ENCODE measurements at regions not wholly inside any gene's neighbourhood (a gene's known extent, or its start where the extent isn't known, plus 50 kb on each side); places are given as distances from the start of the nearest gene placed in this dataset.
"Not testable (repeated sequence)": the region's sequence is repeated elsewhere in the genome, so short reads cannot be mapped to it uniquely, and the experiment has no call there.

DNA sequence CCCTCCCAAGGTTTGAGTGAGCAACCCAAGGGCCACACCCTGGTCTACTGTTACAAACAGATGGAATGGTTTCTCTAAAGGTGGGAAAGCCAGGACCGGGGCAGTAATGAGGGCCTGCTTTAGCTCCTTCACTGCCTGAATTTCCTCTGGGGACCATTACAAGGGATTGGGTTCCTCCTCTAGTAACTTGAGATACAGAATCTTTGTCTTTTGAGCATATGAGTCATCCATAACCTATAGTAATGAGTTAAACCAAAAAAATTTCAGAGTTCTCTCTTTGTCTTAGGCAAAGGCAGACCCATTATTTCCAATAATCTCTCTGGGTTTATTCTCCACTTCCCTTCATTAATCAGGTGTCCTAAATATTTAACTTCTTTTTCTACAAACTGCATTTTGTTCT is 618.8 kb downstream of the HINT1 start:
- DNase-seq, result no peak

DNA sequence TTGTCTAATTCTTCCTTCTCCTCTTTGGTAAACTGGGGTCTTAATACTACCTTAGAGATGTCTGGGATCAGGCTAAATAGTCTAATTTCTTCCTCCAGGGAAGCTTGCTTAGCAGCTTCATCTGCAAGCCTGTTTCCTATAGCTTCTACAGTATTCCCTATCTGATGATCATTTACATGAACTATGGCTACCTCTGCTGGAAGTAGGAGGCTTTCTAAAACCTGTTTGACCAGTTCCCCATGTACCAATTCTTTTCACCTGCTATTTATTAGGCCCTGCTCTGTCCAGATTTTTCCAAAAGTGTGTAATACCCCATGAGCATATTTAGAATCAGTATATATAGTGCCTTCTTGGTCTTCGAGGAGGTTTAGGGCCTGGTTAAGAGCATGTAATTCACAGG is 619.8 kb downstream of the HINT1 start:
- DNase-seq, result no peak

DNA sequence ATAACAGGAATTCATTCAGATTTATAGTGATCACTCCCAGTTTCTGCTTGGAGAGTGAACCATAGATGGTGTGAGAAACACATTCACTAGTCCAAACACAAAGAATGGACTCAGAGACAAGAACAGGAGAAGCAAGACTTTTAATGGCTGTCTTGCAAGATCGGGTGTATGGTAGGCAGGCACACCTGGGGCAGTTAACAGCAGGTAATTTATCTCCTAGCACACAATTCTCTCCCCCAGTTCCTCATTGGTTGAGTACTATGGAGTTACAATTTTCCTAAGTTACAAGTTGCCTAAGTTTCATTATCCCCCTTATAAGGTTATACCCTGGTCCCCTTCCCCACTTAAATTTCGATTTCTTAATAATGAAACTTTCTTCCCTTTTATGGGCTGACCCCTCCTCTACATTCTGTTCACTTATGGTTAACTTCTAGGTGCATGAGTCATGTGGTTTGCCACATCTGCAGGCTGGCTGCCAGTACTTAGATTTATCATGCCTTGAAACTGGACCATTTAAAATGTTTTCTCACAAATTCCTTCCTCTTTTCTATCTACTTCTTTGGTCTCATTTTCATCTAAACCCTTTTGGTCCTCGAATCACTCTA is 623.3 kb downstream of the HINT1 start:
- no peak for DNase-seq

DNA sequence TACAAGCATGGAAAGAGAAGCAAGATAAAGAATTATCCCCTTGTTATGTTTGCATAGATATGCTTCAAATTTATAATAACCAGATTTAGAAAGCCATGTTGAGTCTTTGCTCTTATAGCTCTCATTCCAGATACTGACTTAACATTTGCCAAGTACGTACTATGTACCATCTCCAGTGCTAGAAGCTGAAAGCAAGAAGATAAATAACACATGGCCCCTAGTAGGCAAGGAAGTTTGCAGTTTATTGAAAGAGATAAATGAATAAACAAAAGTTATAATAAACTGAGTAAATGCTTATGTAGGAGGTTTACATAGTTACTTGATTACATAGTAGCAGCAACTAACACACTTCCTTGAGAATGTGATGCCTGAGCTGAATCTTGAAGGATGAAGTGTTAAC is 628.4 kb downstream of the HINT1 start:
- DNase-seq, result no peak

DNA sequence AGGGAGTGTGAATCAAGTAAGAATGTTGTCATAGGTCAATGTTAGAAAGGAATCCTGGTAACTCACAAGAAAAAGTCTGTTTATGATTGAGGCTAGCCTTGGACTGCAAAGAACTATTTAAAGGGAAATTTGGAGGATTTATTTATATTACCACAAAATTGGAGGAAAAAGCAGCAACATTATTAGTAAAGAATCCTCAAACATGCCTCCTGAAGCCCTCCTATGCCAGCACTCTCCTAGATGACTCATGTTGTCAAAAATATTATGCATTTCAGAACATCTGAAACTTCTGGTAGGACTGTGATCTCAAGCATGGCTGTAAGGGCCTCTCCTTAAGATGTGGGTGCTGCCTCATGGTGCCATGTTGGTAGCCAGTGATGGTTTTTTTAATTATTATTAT is 628.5 kb downstream of the CHSY3 start:
- DNase-seq, result no peak

DNA sequence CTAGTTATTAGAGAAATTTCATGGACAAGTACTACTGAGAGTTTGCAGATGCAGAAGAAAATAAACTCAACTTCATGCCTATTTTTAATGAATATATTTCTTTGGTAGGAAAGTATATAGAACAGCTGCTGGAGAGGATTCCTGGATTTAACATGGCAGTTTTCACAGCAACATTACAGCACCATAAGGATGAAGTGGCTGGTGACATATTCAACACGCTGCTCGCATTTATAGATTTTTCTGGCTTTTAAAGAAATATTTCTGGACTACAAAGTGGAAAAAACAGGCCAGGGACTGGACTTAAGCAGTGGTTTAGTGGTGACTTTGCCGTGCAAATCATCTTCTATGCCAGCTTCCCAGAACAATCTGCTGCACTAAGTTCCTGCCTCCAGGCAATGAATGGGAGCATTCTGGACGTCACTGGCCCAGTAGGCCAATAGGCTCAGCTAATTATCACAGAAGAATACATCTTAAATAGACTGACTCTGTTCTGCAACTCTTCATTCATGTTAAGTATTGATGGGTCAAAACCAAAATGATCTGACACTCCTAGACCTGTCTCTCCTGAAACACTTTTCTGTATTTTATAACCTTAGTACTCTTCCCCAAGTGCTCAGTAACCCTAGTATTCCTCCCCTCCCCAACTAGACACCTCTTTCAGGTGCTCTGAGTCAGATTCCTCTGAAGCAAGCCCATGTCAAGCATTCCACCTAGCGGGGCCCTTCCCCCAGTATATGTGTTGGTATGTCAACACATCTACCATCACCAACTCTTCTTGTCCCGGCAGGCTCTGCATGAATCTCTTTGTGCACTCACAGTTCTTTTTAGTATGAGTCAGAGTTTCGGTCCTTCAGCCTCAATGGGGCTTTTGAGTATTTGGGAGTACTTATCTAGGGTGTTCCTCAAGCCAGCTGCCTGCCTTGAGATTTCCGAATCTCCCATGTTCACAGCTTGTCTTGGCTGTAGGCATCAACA is 625.5 kb downstream of the CHSY3 start:
- no peak for DNase-seq

DNA sequence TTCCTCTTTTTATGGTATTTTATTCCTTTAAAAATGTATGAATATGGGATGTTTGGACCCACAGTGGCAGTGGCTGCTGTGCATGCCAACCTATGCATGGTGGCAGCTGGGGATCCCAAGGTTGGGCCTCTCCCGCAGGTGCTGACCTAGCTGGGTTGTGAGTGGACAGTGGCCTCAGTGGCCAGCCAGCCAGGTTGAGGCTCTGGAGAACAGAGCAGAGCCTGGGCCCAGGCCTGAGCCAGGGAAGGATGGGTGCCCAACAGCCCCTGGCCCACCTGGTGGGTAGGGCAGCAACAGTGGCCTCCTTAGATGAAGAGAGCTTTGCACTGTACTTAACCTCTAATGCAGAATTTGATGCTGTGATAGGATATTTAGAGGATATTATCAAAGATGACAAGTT is 624.8 kb downstream of the CHSY3 start:
- no peak for DNase-seq

DNA sequence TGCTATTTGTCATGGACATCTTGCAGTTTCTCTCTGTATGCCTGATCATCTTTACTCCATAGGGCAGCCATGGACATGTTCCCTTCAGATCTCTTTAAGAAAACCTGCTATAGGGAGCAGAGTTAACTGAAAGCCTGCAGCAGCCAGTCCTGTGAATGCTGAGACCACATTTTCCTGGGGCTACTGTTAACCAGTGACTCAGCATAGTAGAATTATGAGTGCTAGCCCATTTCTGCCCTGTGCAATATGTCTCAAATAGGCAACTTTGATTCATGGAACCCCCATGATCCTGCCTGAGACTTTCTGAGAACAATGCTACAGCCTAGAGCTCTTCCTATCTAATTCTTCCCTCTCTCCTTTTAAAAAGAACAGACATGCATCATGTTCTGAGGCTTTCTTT is 624.2 kb downstream of the CHSY3 start:
- DNase-seq, result no peak

DNA sequence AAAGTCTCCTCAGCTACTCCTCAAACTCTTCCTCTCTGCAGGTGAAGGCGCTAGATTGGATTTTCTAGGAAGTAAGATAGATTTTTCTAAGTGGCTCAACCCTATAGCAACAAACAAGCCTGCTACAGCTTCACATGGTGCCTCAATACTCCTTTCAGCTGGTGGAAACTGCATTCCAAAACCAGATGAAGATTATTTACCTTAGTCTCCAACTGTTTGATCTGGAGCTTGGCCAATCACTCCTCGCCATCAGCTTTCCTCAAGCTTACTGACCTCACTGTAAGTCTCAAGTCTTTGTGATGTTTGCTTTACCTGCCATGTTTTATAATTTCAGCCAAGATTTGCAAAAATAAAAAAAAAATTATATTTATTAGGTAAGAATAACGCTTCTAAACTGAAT is 622.4 kb downstream of the CHSY3 start:
- no peak for DNase-seq

DNA sequence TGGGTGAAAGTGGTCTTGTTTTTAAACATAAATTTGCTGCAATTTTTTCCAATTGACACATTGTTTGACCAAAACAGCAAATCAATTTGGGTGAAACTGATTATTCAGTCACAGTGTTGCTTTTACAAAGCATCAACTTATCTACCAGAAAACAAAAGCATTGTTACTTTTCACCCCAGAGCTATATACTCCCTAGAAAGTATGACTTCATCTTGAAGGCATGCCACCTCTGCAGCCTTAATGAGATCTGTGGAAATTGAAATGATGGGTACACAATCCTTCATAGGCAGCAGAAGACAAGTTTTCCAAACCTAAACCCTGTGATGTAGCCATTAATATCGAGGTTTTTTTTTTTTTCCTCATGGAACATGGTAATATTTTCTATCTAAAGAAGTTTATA is 615.9 kb downstream of the CHSY3 start:
- DNase-seq, result no peak

DNA sequence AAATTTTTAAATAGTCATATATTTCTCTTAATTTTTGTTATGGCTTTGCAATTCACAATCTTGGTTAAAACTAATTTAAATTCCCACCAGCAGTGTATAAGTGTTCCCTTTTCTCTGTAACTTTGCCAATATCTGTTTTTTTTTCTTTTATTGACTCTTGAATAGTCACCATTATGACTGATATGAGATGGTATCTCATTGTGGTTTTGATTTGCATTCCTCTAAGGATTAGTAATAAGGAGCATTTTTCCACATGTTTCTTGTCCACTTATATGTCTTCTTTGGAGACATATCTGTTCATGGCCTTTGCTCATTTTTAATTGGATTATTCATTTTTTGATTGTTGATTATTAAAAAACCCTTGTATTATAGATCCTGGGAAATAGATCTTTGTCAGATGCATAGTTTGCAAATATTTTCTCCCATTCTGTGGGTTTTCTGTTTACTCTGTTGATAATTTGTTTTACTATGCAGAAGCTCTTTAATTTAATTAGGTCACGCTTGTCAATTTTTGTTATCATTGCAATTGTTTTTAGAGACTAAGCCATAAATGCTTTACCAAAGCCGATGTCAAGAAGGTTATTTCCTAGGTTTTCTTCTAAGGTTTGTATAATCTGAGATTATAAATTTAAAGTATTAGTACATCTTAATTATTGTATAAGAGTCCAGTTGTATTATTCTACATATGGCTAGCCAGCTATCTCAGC is 610.9 kb downstream of the CHSY3 start:
- no peak for DNase-seq

DNA sequence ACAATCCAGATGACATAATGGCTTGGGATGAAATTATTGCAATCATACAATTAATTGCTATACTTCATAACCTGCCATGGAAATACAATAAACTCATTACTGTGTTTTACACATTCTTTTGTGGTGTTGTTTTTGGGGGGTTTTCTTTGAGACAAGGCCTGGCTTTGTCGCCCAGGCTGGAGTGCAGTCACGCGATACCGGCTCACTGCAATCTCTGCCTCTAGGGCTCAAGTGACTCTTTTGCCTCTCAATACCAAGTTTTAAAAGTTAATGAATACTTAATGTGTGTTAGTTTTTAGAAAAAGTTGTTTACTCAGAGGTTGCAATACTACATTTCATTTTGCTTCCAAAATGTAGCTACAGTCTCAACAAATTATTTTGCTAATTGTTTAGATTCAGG is 598.4 kb downstream of the CHSY3 start:
- DNase-seq, result no peak

DNA sequence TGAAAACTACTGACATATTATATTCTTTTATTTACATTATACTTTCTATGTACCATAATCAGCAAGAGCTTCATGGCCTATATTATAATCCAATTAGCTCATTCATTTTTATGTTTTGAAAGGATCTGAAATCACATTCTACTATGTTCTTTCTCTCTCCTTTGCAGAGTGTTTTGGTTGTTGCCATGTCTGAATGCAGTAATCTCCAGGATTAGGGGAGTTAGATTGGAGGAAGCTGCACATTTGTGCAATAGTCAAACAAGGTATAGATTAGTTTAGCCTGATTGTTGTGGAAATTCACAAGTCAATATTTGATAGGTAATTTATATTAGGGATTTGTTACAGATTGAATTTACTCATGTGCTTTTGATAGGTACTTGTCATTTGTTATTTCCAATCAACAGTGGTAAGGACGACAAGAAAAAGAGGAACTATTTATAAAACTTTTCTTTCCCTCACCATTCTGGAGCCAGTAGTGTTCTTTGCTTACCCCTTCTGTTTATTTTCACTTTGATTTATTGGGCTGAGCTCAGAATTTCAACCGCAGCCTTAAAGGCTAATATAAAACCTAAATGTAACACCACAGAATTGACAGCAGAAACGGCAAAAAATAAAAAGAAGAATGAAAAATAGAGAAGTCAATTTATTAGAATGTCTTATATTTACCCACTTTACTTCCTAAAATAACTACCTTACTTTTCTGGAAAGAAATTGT is 597.0 kb downstream of the CHSY3 start:
- no peak for DNase-seq

DNA sequence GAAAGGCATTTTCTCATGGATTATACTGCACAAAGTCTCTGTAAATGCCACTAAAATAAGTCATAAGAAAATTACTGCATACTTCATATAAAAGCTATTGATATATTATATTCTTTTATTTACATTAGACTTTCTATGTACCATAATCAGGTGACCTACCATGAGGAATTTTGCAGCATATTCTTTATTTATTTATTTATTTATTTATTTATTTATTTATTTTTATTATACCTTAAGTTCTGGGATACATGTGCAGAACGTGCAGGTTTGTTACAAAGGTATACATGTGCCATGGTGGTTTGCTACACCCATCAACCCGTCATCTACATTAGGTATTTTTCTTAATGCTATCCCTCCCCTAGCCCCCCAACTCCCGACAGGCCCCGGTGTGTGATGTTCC is 596.2 kb downstream of the CHSY3 start:
- not testable (repeated sequence) for DNase-seq

DNA sequence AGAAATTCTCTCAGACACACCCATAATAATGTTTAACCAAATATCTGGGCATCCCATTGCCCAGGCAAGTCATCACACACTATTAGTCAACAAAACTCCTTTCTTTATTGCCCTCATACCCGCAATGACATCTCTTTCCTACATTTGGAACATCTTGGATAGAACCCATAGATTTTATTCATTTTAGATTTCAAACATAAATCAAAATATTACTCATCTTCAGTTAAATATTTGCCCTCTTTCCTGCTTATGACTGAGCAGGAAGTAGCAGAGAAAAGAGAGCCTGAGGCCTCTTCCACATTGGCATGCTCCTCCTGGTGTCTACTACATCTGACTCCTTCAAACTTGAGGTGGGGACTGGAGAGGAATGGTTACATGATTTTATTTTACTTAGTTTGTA is 592.0 kb downstream of the CHSY3 start:
- no peak for DNase-seq

DNA sequence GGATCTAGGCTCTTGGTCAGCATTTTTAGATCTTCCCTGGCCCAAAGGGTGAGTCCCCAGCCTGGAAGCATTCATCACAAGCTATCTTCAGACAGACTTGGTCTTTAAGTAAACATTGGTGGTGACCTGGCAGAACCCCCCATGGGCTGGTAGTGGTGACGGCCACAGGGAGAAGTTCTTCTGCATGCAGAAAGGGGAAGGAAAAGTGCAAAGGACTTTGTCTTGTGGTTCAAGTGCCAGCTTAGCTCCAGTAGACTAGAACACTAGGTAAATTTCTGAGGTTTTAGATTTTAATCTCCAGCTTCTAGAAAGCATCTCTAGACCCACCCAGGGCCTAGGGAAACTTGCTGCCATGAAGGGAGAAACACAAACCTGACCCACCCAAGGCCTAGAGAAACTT is 584.0 kb downstream of the CHSY3 start:
- DNase-seq, result no peak

DNA sequence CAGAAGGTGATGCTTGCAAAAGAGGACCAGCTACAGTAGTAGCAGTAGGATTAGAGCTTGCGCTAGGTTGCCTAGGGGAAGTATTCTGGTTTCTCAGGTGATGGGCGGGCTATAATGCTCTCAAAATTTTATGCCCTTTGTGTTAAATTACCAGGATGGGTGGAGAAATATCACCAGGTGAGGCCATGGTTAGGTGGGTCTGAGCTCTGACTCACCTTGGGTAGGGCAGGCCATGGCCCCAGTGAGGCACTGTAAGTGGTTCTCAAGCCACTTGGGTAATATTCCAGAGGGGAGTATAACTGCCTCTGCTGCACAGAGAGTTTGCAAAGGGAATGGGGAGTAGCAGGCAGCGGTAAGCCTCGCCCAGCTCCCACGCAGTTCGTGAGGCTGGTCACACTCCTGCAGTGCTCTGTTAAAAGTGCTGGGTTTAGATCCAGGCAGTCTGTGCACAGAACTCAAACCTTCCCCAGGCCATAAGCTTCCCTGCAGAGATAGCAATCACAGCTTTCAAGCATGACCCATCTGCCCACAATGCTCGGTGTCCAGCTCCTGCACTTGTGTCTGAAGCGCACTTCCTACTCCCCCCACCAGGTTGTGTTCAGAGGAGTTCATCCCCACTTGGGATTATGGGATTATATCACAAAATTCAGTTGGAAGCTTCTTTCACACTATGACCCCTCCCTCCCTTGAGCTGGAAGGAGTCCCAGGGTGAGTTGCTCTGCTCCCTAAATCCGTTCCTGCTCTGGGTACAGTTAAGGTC is 575.0 kb downstream of the CHSY3 start:
- DNase-seq, result no peak

DNA sequence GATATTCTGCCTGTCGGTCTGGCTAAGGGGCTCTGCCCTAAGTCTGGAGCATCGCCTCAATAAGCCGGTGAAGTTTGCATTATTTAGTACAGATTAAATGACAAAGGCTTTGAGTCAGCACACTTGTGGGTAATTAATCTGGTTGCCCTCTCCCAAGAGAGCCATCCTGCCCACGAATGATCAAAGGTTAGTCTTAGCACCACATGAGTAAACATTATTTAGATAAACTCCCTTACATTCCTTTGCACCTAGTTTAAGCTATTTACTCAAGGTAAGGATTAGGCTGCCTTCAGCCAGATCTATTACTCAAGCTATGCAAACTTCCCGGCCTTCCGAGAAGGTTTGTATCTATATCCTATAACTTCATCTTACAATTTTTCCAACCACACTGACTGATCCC is 572.1 kb downstream of the CHSY3 start:
- DNase-seq, result no peak

DNA sequence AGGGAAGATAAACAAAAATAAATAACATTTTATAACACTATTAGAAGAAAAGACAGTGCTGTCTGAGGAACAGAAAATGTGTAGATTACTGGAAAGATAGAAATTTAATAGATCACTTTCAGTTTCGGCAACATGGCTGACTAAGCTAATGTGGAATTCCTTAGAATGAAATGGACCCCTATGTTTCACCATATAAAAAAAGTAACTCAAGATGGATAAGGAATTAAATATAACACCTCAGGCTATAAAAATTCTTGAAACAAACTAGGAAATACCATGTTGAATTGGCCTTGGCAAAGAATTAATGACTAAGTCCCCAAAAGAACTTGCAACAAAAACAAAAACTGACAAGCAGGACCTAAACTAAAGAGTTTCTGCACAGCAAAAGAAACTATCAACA is 558.3 kb downstream of the CHSY3 start:
- DNase-seq, result no peak

DNA sequence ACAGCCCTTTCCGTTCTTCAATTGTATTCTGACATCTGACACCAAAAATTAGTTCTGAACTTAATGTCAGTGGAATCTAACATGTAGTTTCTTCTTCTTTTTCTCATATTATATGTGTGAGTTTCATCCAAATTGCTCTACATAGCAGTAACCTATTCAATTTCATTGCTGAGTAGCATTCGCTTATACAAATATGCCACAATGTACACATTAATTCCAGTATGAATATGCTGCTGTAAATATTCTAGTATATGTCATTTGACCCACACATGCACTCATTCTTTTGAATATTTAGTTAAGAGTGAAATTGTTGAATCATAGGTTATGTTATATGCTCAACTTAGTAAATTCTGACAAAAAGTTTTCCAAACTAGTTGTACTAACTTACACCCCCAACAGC is 550.9 kb downstream of the CHSY3 start:
- DNase-seq, result no peak

DNA sequence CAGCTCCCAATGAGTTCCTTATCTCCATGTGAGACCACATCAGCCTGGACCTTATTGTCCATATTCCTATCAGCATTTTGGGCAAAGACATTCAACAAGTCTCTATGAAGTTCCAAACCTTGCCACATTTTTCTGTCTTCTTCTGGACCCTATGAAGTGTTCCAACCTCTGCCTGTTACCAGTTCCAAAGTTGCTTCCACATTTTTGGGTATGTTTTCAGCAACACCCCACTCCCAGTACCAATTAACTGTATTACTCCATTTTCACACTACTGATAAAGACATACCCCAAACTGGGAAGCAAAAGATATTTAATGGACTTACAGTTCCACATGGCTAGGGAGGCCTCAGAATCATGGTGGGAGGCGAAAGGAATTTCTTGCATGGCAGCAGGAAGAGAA is 548.5 kb downstream of the CHSY3 start:
- no peak for DNase-seq

DNA sequence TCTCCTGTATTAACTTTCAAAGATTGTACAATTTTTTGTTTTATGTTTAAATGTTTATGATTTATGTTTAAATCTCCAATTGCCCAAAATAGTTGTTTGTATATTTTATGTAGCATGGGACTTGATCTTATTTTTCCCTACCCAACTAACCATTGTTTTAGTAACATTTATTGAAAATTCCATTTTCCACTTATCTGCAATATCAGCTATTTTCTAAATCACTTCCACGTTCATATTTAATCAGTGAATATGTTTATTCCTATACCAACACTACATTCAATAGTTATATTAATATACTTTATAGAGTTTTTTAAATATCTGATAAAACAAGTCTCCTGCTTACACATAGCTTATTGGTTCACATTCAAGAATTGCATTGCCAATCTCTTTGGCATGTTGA is 532.2 kb downstream of the CHSY3 start:
- no peak for DNase-seq
